HL-60 (cell line): ENCODE measurements at regions not wholly inside any gene's neighbourhood (a gene's known extent, or its start where the extent isn't known, plus 50 kb on each side); places are given as distances from the start of the nearest gene placed in this dataset.

Experiments
- DNase-seq, 2 experiments: peaks; one replicate each; pipeline ENCODE4 v3.0.0-alpha.2; 2010 to 2020; ENCODE audit warnings: low read depth in 1 of 2, low spot score in 1 of 2
- H3K27ac ChIP-seq: fragments of 250-450 bp; sonication (Bioruptor Pico); replicated peaks from 2 replicates; pipeline ENCODE4 v1.5.1; 2020; ENCODE audit warnings: mild to moderate bottlenecking, moderate library complexity
- H3K27me3 ChIP-seq: fragments of 250-450 bp; sonication (Bioruptor Pico); 2 replicates; pipeline ENCODE4 v1.5.1; 2021; ENCODE audit warnings: mild to moderate bottlenecking, moderate library complexity; ENCODE audit not compliant: insufficient read depth, poor library complexity, severe bottlenecking
- H3K4me3 ChIP-seq: replicated peaks from 2 replicates; pipeline ENCODE4 v1.5.1; 2011; ENCODE audit warnings: mild to moderate bottlenecking, control low read depth, low read length; ENCODE audit not compliant: insufficient read depth
- GABPA ChIP-seq: IDR thresholded peaks from 2 replicates; pipeline ENCODE4 v1.6.1; 2012; ENCODE audit warnings: low read depth
- POLR2AphosphoS5 ChIP-seq: IDR thresholded peaks from 2 replicates; pipeline ENCODE4 v1.6.1; 2012; ENCODE audit warnings: low read depth
- SPI1 ChIP-seq: IDR thresholded peaks from 2 replicates; pipeline ENCODE4 v1.6.1; 2012; ENCODE audit warnings: low read depth, mild to moderate bottlenecking, borderline replicate concordance
- TF ChIP-seq, protein P1 (sequence below): IDR thresholded peaks from one replicate; pipeline ENCODE4 v1.5.1; 2011; ENCODE audit warnings: low read length, control low read depth, inconsistent platforms; ENCODE audit not compliant: insufficient read depth
- TF ChIP-seq, protein P2 (sequence below): IDR thresholded peaks from 2 replicates; pipeline ENCODE4 v1.6.1; 2012; ENCODE audit warnings: low read depth; ENCODE audit not compliant: insufficient replicate concordance

DNA sequence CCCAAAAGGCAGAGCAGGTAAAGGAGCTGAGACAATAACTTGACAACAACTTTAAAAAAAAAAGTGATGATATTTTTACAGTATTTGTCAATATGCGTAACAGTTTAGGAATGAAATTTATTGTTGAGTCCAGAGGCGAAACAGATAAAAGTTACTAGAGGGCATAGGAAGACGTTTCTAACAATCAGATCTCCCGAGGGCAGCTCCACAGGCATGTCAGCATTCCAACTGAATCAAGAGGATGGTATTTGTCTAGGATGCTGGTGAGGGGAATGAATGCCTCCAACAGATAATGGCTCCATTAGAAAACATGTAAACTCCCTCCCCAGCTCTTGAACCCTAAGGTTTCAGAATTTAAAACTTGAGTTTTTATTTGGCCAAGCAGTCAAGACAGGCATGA lies 733.9 kb upstream of the SORCS1 start:
- TF ChIP-seq, protein P1, sequence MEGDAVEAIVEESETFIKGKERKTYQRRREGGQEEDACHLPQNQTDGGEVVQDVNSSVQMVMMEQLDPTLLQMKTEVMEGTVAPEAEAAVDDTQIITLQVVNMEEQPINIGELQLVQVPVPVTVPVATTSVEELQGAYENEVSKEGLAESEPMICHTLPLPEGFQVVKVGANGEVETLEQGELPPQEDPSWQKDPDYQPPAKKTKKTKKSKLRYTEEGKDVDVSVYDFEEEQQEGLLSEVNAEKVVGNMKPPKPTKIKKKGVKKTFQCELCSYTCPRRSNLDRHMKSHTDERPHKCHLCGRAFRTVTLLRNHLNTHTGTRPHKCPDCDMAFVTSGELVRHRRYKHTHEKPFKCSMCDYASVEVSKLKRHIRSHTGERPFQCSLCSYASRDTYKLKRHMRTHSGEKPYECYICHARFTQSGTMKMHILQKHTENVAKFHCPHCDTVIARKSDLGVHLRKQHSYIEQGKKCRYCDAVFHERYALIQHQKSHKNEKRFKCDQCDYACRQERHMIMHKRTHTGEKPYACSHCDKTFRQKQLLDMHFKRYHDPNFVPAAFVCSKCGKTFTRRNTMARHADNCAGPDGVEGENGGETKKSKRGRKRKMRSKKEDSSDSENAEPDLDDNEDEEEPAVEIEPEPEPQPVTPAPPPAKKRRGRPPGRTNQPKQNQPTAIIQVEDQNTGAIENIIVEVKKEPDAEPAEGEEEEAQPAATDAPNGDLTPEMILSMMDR: no peak
- TF ChIP-seq, protein P2, sequence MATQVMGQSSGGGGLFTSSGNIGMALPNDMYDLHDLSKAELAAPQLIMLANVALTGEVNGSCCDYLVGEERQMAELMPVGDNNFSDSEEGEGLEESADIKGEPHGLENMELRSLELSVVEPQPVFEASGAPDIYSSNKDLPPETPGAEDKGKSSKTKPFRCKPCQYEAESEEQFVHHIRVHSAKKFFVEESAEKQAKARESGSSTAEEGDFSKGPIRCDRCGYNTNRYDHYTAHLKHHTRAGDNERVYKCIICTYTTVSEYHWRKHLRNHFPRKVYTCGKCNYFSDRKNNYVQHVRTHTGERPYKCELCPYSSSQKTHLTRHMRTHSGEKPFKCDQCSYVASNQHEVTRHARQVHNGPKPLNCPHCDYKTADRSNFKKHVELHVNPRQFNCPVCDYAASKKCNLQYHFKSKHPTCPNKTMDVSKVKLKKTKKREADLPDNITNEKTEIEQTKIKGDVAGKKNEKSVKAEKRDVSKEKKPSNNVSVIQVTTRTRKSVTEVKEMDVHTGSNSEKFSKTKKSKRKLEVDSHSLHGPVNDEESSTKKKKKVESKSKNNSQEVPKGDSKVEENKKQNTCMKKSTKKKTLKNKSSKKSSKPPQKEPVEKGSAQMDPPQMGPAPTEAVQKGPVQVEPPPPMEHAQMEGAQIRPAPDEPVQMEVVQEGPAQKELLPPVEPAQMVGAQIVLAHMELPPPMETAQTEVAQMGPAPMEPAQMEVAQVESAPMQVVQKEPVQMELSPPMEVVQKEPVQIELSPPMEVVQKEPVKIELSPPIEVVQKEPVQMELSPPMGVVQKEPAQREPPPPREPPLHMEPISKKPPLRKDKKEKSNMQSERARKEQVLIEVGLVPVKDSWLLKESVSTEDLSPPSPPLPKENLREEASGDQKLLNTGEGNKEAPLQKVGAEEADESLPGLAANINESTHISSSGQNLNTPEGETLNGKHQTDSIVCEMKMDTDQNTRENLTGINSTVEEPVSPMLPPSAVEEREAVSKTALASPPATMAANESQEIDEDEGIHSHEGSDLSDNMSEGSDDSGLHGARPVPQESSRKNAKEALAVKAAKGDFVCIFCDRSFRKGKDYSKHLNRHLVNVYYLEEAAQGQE: no peak
- TF ChIP-seq GABPA (no peak), POLR2AphosphoS5 (no peak), SPI1 (no peak)
- H3K4me3 ChIP-seq: no peak overlapping the region
- H3K27me3 ChIP-seq: no peaks in the 10 kb centered on the region
- no peak overlapping the region for H3K27ac ChIP-seq
- no peak for DNase-seq

DNA sequence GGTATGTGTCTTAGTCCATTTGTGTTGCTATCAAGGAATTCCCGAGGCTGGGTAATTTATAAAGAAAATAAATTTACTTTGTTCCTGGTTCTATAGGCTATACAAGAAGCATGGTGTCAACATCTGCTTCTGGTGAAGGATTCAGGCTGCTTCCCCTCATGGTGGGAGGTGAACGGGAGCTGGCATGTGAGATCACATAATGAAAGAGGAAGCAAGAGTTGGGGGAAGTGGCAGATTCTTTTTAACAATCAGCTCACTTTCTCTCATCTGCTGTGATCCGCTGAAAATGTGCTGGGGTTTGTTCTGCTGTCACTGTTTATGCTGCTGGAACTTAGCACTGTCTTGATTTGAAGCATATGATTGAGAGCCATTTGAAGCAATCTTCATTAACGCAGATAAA lies 730.0 kb upstream of the SORCS1 start:
- H3K27me3 ChIP-seq: no peaks in the 10 kb centered on the region
- peak in 1 of 2 experiments; percentile 49 for DNase-seq
- TF ChIP-seq, protein P1: no peak
- TF ChIP-seq SPI1: peak; percentile 33; the same call in 1 of the 2 replicates
- TF ChIP-seq, protein P2: no peak
- no peak overlapping the region for H3K27ac ChIP-seq
- H3K4me3 ChIP-seq: no peak overlapping the region

DNA sequence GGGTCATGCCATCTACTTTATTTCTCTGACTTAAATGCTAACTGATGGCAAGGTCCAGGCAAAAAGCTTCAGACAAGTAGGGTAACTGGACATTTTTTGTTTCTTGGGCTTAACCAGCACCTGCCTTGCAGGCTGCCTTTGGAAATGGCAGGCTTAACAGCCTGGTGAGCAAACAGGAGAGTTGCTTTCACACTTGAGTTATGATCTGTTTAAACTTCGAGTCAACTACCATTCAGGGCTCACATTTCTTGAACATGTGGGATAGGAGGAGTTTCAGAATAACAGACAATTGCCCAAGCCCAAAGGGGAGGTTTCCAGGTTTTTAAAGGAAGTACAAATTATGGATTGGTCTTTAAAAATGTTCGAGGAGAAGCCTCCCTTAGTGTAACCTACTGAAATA lies 724.6 kb upstream of the SORCS1 start:
- TF ChIP-seq POLR2AphosphoS5 (no peak), SPI1 (no peak), GABPA (no peak)
- TF ChIP-seq, protein P2: no peak
- TF ChIP-seq, protein P1: no peak
- Histone ChIP-seq H3K27me3 (no peaks in the 10 kb centered on the region), H3K27ac (no peak overlapping the region), H3K4me3 (no peak overlapping the region)
- DNase-seq: no peak
